Stomach (tissue), 8 donors: ENCODE measurements at regions not wholly inside any gene's neighbourhood (a gene's known extent, or its start where the extent isn't known, plus 50 kb on each side); places are given as distances from the start of the nearest gene placed in this dataset.

Experiments
- DNase-seq, 2 donors: peaks; one replicate each; pipeline versions ENCODE4 v3.0.0 to v3.0.0-alpha.2; 2013 to 2019
- H3K27ac ChIP-seq, 5 donors: fragments of 200-600 bp in 4 of 5; sonication (generic) in 4 of 5; one replicate each; pipeline ENCODE4 v1.5.1; 2013 to 2019; ENCODE audit warnings: mild to moderate bottlenecking in 1 of 5, moderate library complexity in 1 of 5
- H3K27me3 ChIP-seq, 3 donors: fragments of 200-600 bp; sonication (generic); one replicate each; pipeline ENCODE4 v1.5.1; 2017 to 2019; ENCODE audit warnings: mixed run types in 1 of 3
- H3K36me3 ChIP-seq, 4 donors: fragments of 200-600 bp; sonication (generic); 1 replicate in 3 of 4; 2 replicates in 1 of 4; pipeline ENCODE4 v1.5.1; 2016 to 2019
- H3K4me1 ChIP-seq, 4 donors: fragments of 200-600 bp; sonication (generic); one replicate each; pipeline ENCODE4 v1.5.1; 2016 to 2019
- H3K4me3 ChIP-seq, 4 donors: fragments of 200-600 bp; sonication (generic) in 3 of 4; one replicate each; pipeline ENCODE4 v1.5.1; 2016 to 2019; ENCODE audit warnings: mild to moderate bottlenecking in 1 of 4
- H3K9me3 ChIP-seq, 4 donors: fragments of 200-600 bp; sonication (generic); one replicate each; pipeline ENCODE4 v1.5.1; 2016 to 2019
- CTCF ChIP-seq, 7 experiments: fragments of 450-650 bp in 4 of 7; fragments of 200-600 bp in 3 of 7; sonication (generic) in 3 of 7; IDR thresholded peaks; one replicate each; pipeline ENCODE4 v1.5.1; 2016 to 2019; ENCODE audit warnings: antibody characterized with exemption in 7 of 7, control low read depth in 2 of 7, mild to moderate bottlenecking in 1 of 7
- EP300 ChIP-seq: sonication (generic); formaldehyde crosslinking; IDR thresholded peaks from one replicate; pipeline ENCODE4 v1.6.1; 2017; ENCODE audit warnings: antibody characterized with exemption
- POLR2A ChIP-seq, 4 donors: fragments of 450-650 bp; IDR thresholded peaks; one replicate each; pipeline ENCODE4 v1.6.1; 2016; ENCODE audit warnings: antibody characterized with exemption in 4 of 4, control low read depth in 2 of 4, mild to moderate bottlenecking in 1 of 4, moderate library complexity in 1 of 4
- POLR2AphosphoS5 ChIP-seq, 3 donors: sonication (generic); formaldehyde crosslinking; IDR thresholded peaks; one replicate each; pipeline ENCODE4 v1.6.1; 2016; ENCODE audit warnings: antibody characterized with exemption in 3 of 3
- WGBS, 5 donors: extraction: QIAGEN DNeasy Blood & Tissue Kit in 3 of 5; methylation state at CpG; one replicate each; pipeline versions ENCODE4 v1.1.5 to v1.1.7; 2013 to 2018; 5-methylcytosine and 5-hydroxymethylcytosine counted together
- intact Hi-C: fragments of 100-400 bp; cut with DNase I; formaldehyde crosslinking; loops from one replicate; pipeline ENCODE4 v1.15.1; 2023; ENCODE audit warnings: low total_unique reads
- donor health status: healthy with polysubstance abuse.
- donor health status: Bipolar disorder and iron deficiency.
- donor health status: healthy.

GRCh38 chr6:98241630-98242029 lies 592.7 kb upstream of the POU3F2 start:
- Histone ChIP-seq H3K36me3 (no peaks in the 10 kb centered on the region), H3K4me1 (no peaks in the 10 kb centered on the region), H3K9me3 (no peaks in the 10 kb centered on the region), H3K27me3 (no peaks in the 10 kb centered on the region), H3K4me3 (no peak overlapping the region), H3K27ac (no peak overlapping the region)
- WGBS, 5 donors: 58 to 73% (median 67%) methylated on average over 1 of the region's 1 CpG
- no peak for DNase-seq
- TF ChIP-seq EP300 (no peak), CTCF (IDR thresholded peaks at IDR 0.05) (no peak), POLR2AphosphoS5 (IDR thresholded peaks at IDR 0.05) (no peak), POLR2A (IDR thresholded peaks at IDR 0.05) (no peak)
- intact Hi-C loops: no loop called here

- 82 to 87% (median 86%) methylated on average over 3 of the region's 3 CpGs for WGBS, 5 donors
- H3K4me1 ChIP-seq: no peaks in the 10 kb centered on the region
- no peak overlapping the region for H3K27ac ChIP-seq
- no peaks in the 10 kb centered on the region for H3K36me3 ChIP-seq
- TF ChIP-seq POLR2AphosphoS5 (IDR thresholded peaks at IDR 0.05) (no peak), EP300 (no peak), POLR2A (IDR thresholded peaks at IDR 0.05) (no peak)
- no peak overlapping the region for H3K4me3 ChIP-seq
- intact Hi-C loops: no loop called here
- no peaks in the 10 kb centered on the region for H3K27me3 ChIP-seq
- DNase-seq: no peak
- no peaks in the 10 kb centered on the region for H3K9me3 ChIP-seq
These were observed 579.8 kb upstream of the POU3F2 start for GRCh38 chr6:98254624-98255023.

GRCh38 chr6:98260382-98260781 lies 574.0 kb upstream of the POU3F2 start:
- no peak overlapping the region for H3K27ac ChIP-seq
- no peak for DNase-seq
- no peaks in the 10 kb centered on the region for H3K9me3 ChIP-seq
- H3K4me3 ChIP-seq: no peak overlapping the region
- WGBS, 5 donors: 72 to 95% (median 91%) methylated on average over 2 of the region's 2 CpGs
- TF ChIP-seq EP300 (no peak), POLR2AphosphoS5 (IDR thresholded peaks at IDR 0.05) (no peak), CTCF (IDR thresholded peaks at IDR 0.05) (no peak), POLR2A (IDR thresholded peaks at IDR 0.05) (no peak)
- H3K27me3 ChIP-seq: no peaks in the 10 kb centered on the region
- H3K4me1 ChIP-seq: no peaks in the 10 kb centered on the region
- intact Hi-C loops: no loop called here
- H3K36me3 ChIP-seq: no peaks in the 10 kb centered on the region

GRCh38 chr6:98272060-98272459 lies 562.3 kb upstream of the POU3F2 start:
- Histone ChIP-seq H3K36me3 (no peaks in the 10 kb centered on the region), H3K27me3 (no peaks in the 10 kb centered on the region), H3K27ac (no peak overlapping the region), H3K9me3 (no peaks in the 10 kb centered on the region), H3K4me1 (no peaks in the 10 kb centered on the region), H3K4me3 (no peak overlapping the region)
- WGBS, 5 donors: 77 to 87% (median 84%) methylated on average over 8 of the region's 8 CpGs
- no peak for TF ChIP-seq CTCF (IDR thresholded peaks at IDR 0.05)
- no peak for TF ChIP-seq EP300
- TF ChIP-seq POLR2AphosphoS5 (IDR thresholded peaks at IDR 0.05): no peak
- TF ChIP-seq POLR2A (IDR thresholded peaks at IDR 0.05): no peak
- intact Hi-C loops: no loop called here
- peak in 1 of 2 donors; percentile 3 for DNase-seq

GRCh38 chr6:98274691-98275090 lies 559.7 kb upstream of the POU3F2 start:
- no peak for DNase-seq
- TF ChIP-seq POLR2A (IDR thresholded peaks at IDR 0.05) (no peak), EP300 (no peak), POLR2AphosphoS5 (IDR thresholded peaks at IDR 0.05) (no peak), CTCF (IDR thresholded peaks at IDR 0.05) (no peak)
- H3K4me3 ChIP-seq: no peak overlapping the region
- H3K27me3 ChIP-seq: no peaks in the 10 kb centered on the region
- 16 to 43% (median 24%) methylated on average over 2 of the region's 2 CpGs for WGBS, 5 donors
- no peak overlapping the region for H3K27ac ChIP-seq
- H3K36me3 ChIP-seq: no peaks in the 10 kb centered on the region
- intact Hi-C loops: no loop called here
- H3K4me1 ChIP-seq: no peaks in the 10 kb centered on the region
- H3K9me3 ChIP-seq: no peaks in the 10 kb centered on the region
